ENCODE measurements at regions not wholly inside any gene's neighbourhood (a gene's known extent, or its start where the extent isn't known, plus 50 kb on each side); places are given as distances from the start of the nearest gene placed in this dataset.
"Not testable (repeated sequence)": the region's sequence is repeated elsewhere in the genome, so short reads cannot be mapped to it uniquely, and the experiment has no call there.

- TF ChIP-seq, protein P1, sequence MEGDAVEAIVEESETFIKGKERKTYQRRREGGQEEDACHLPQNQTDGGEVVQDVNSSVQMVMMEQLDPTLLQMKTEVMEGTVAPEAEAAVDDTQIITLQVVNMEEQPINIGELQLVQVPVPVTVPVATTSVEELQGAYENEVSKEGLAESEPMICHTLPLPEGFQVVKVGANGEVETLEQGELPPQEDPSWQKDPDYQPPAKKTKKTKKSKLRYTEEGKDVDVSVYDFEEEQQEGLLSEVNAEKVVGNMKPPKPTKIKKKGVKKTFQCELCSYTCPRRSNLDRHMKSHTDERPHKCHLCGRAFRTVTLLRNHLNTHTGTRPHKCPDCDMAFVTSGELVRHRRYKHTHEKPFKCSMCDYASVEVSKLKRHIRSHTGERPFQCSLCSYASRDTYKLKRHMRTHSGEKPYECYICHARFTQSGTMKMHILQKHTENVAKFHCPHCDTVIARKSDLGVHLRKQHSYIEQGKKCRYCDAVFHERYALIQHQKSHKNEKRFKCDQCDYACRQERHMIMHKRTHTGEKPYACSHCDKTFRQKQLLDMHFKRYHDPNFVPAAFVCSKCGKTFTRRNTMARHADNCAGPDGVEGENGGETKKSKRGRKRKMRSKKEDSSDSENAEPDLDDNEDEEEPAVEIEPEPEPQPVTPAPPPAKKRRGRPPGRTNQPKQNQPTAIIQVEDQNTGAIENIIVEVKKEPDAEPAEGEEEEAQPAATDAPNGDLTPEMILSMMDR (IDR thresholded peaks at IDR 0.05) = not testable (repeated sequence)
- TF ChIP-seq EP300 (IDR thresholded peaks at IDR 0.05; ENCODE audit: low read depth); POLR2AphosphoS5 (IDR thresholded peaks at IDR 0.05); POLR2A (IDR thresholded peaks at IDR 0.05): not testable (repeated sequence)
Measured at GRCh38 chr7:65792726-65793125, 80.1 kb upstream of the VKORC1L1 start.

Data from transverse colon (tissue), 4 donors.